ENCODE measurements at regions not wholly inside any gene's neighbourhood (a gene's known extent, or its start where the extent isn't known, plus 50 kb on each side); places are given as distances from the start of the nearest gene placed in this dataset.
A peak's percentile ranks its signal among the peaks of the same experiment; 100 is the strongest.

GRCh38 chr9:109969573-109970237 is 189.7 kb downstream of the PALM2AKAP2 start:
- H3K4me3 Mint-ChIP-seq: peak overlapping the region; percentile 13 to 86 (median 64)
- H3K9me3 Mint-ChIP-seq: no peaks in the 10 kb centered on the region
- ATAC-seq (ENCODE audit: low read depth in 2 of 2): no peak
- H3K27ac Mint-ChIP-seq: peak overlapping the region; percentile 95 to 99 (median 98)
- no peaks in the 10 kb centered on the region for H3K36me3 Mint-ChIP-seq
- no peaks in the 10 kb centered on the region for H3K27me3 Mint-ChIP-seq
- no peak for DNase-seq
- H3K4me1 Mint-ChIP-seq: peaks cover 77 to 100% (median 95%) of the 10 kb centered on the region in 3 donors

- Mint-ChIP-seq H3K4me3 (peak overlapping the region in 5 of 8 donors; percentile 69 to 83 (median 79)), H3K9me3 (no peaks in the 10 kb centered on the region), H3K27ac (peak overlapping the region; percentile 69 to 98 (median 96)), H3K4me1 (peaks cover 80 to 100% (median 97%) of the 10 kb centered on the region in 3 donors), H3K36me3 (no peaks in the 10 kb centered on the region), H3K27me3 (no peaks in the 10 kb centered on the region)
- DNase-seq: no peak
- ATAC-seq (ENCODE audit: low read depth in 2 of 2): no peak
Measured at GRCh38 chr9:109971226-109971625, 191.2 kb downstream of the PALM2AKAP2 start.

GRCh38 chr9:109972026-109972882 is 192.3 kb downstream of the PALM2AKAP2 start:
- DNase-seq (peak; percentile 83), ATAC-seq (ENCODE audit: low read depth in 2 of 2) (peak; percentile 64 to 69)
- Mint-ChIP-seq H3K9me3 (no peaks in the 10 kb centered on the region), H3K36me3 (no peaks in the 10 kb centered on the region), H3K27ac (peak overlapping the region; percentile 69 to 98 (median 98)), H3K27me3 (no peaks in the 10 kb centered on the region), H3K4me3 (peak overlapping the region; percentile 22 to 83 (median 73)), H3K4me1 (peaks cover 77 to 100% (median 93%) of the 10 kb centered on the region in 3 donors)

GRCh38 chr9:109973336-109973735 is 193.3 kb downstream of the PALM2AKAP2 start:
- DNase-seq (no peak), ATAC-seq (ENCODE audit: low read depth in 2 of 2) (no peak)
- Mint-ChIP-seq H3K9me3 (no peaks in the 10 kb centered on the region), H3K4me1 (peaks cover 75 to 100% (median 92%) of the 10 kb centered on the region in 3 donors), H3K36me3 (no peaks in the 10 kb centered on the region), H3K4me3 (peak overlapping the region in 6 of 8 donors; percentile 43 to 86 (median 74)), H3K27ac (peak overlapping the region; percentile 96 to 99 (median 98)), H3K27me3 (no peaks in the 10 kb centered on the region)

GRCh38 chr9:109974143-109974917 is 194.3 kb downstream of the PALM2AKAP2 start:
- peak; percentile 87 for DNase-seq
- peak overlapping the region; percentile 5 to 86 (median 54) for H3K4me3 Mint-ChIP-seq

GRCh38 chr9:109974918-109975276 is 194.9 kb downstream of the PALM2AKAP2 start:
- H3K27ac Mint-ChIP-seq: peak overlapping the region; percentile 74 to 99 (median 98)
- no peaks in the 10 kb centered on the region for H3K27me3 Mint-ChIP-seq
- no peaks in the 10 kb centered on the region for H3K36me3 Mint-ChIP-seq
- no peak for ATAC-seq (ENCODE audit: low read depth in 2 of 2)
- peak overlapping the region in 6 of 8 donors; percentile 27 to 86 (median 64) for H3K4me3 Mint-ChIP-seq
- no peak for DNase-seq
- H3K4me1 Mint-ChIP-seq: peaks cover 67 to 96% (median 89%) of the 10 kb centered on the region in 3 donors
- H3K9me3 Mint-ChIP-seq: no peaks in the 10 kb centered on the region

More at GRCh38 chr9:109974143-109974917, 194.3 kb downstream of the PALM2AKAP2 start:
- H3K36me3 Mint-ChIP-seq: no peaks in the 10 kb centered on the region
- peak; percentile 69 to 80 for ATAC-seq (ENCODE audit: low read depth in 2 of 2)
- peak overlapping the region; percentile 74 to 99 (median 98) for H3K27ac Mint-ChIP-seq
- H3K9me3 Mint-ChIP-seq: no peaks in the 10 kb centered on the region
- no peaks in the 10 kb centered on the region for H3K27me3 Mint-ChIP-seq
- H3K4me1 Mint-ChIP-seq: peaks cover 70 to 99% (median 89%) of the 10 kb centered on the region in 3 donors

- peak overlapping the region; percentile 74 to 99 (median 98) for H3K27ac Mint-ChIP-seq
- ATAC-seq (ENCODE audit: low read depth in 2 of 2): no peak
- H3K27me3 Mint-ChIP-seq: no peaks in the 10 kb centered on the region
- H3K4me3 Mint-ChIP-seq: peak overlapping the region in 6 of 8 donors; percentile 46 to 82 (median 65)
- no peak for DNase-seq
- no peaks in the 10 kb centered on the region for H3K9me3 Mint-ChIP-seq
- peaks cover 62 to 96% (median 85%) of the 10 kb centered on the region in 3 donors for H3K4me1 Mint-ChIP-seq
- no peaks in the 10 kb centered on the region for H3K36me3 Mint-ChIP-seq
Measured at GRCh38 chr9:109975574-109976295, 195.7 kb downstream of the PALM2AKAP2 start.

- Mint-ChIP-seq H3K9me3 (no peaks in the 10 kb centered on the region), H3K4me3 (peak overlapping the region in 3 of 8 donors; percentile 15 to 61 (median 51)), H3K36me3 (no peaks in the 10 kb centered on the region), H3K27ac (peak overlapping the region; percentile 74 to 99 (median 96)), H3K27me3 (no peaks in the 10 kb centered on the region), H3K4me1 (peaks cover 65 to 95% (median 80%) of the 10 kb centered on the region in 3 donors)
- DNase-seq (no peak), ATAC-seq (ENCODE audit: low read depth in 2 of 2) (no peak)
Measured at GRCh38 chr9:109976303-109976702, 196.3 kb downstream of the PALM2AKAP2 start.

- Mint-ChIP-seq H3K36me3 (no peaks in the 10 kb centered on the region), H3K9me3 (peaks cover 0 to 5% (median 0%) of the 10 kb centered on the region in 7 donors), H3K27ac (peak overlapping the region in 5 of 6 donors; percentile 7 to 96 (median 77)), H3K4me3 (peak overlapping the region in 2 of 8 donors; percentile 41 to 80), H3K27me3 (no peaks in the 10 kb centered on the region), H3K4me1 (peaks cover 55 to 83% (median 68%) of the 10 kb centered on the region in 3 donors)
- no peak for DNase-seq
- ATAC-seq (ENCODE audit: low read depth in 2 of 2): no peak
Measured at GRCh38 chr9:109977521-109977920, 197.5 kb downstream of the PALM2AKAP2 start.

GRCh38 chr9:109981091-109981490 is 201.1 kb downstream of the PALM2AKAP2 start:
- ATAC-seq (ENCODE audit: low read depth in 2 of 2) (no peak), DNase-seq (no peak)
- Mint-ChIP-seq H3K9me3 (peaks cover 0 to 5% (median 0%) of the 10 kb centered on the region in 7 donors), H3K27ac (peak overlapping the region in 1 of 6 donors; percentile 41), H3K4me3 (no peak overlapping the region), H3K4me1 (peaks cover 29 to 47% (median 39%) of the 10 kb centered on the region in 3 donors), H3K27me3 (no peaks in the 10 kb centered on the region), H3K36me3 (no peaks in the 10 kb centered on the region)

- Mint-ChIP-seq H3K36me3 (peaks cover 0 to 14% of the 10 kb centered on the region in 2 donors), H3K27me3 (no peaks in the 10 kb centered on the region), H3K4me3 (no peak overlapping the region), H3K4me1 (peaks cover 5 to 11% (median 6%) of the 10 kb centered on the region in 3 donors), H3K27ac (no peak overlapping the region), H3K9me3 (peaks cover 4 to 24% (median 19%) of the 10 kb centered on the region in 7 donors)
- DNase-seq (no peak), ATAC-seq (ENCODE audit: low read depth in 2 of 2) (no peak)
Measured at GRCh38 chr9:109986521-109986991, 206.6 kb downstream of the PALM2AKAP2 start.

GRCh38 chr9:109989296-109989695 is 209.3 kb downstream of the PALM2AKAP2 start:
- ATAC-seq (ENCODE audit: low read depth in 2 of 2): no peak
- H3K4me1 Mint-ChIP-seq: peaks cover 13 to 24% (median 20%) of the 10 kb centered on the region in 3 donors
- H3K27ac Mint-ChIP-seq: peak overlapping the region in 3 of 6 donors; percentile 65 to 86 (median 66)
- peaks cover 0 to 15% of the 10 kb centered on the region in 2 donors for H3K36me3 Mint-ChIP-seq
- H3K9me3 Mint-ChIP-seq: peaks cover 0 to 22% (median 19%) of the 10 kb centered on the region in 7 donors
- no peak overlapping the region for H3K4me3 Mint-ChIP-seq
- no peak for DNase-seq
- H3K27me3 Mint-ChIP-seq: no peaks in the 10 kb centered on the region
